IPS-15b (cell line): ENCODE measurements at regions not wholly inside any gene's neighbourhood (a gene's known extent, or its start where the extent isn't known, plus 50 kb on each side); places are given as distances from the start of the nearest gene placed in this dataset.

Source experiments
- H3K27me3 ChIP-seq: one replicate; pipeline ENCODE4 v1.6.1; 2013; ENCODE audit warnings: low read length; ENCODE audit not compliant: control insufficient read depth, insufficient read depth
- H3K36me3 ChIP-seq: one replicate; pipeline ENCODE4 v1.6.1; 2013; ENCODE audit warnings: low read length; ENCODE audit not compliant: control insufficient read depth, insufficient read depth
- H3K4me1 ChIP-seq: one replicate; pipeline ENCODE4 v1.6.1; 2013; ENCODE audit warnings: mild to moderate bottlenecking, low read length; ENCODE audit not compliant: control insufficient read depth, insufficient read depth
- H3K4me3 ChIP-seq: one replicate; pipeline ENCODE4 v1.5.1; 2013; ENCODE audit warnings: low read depth, low read length
- H3K9ac ChIP-seq: one replicate; pipeline ENCODE4 v1.6.1; 2013; ENCODE audit warnings: low read depth, mild to moderate bottlenecking, low read length
- H3K9me3 ChIP-seq: one replicate; pipeline ENCODE4 v1.6.1; 2013; ENCODE audit warnings: mild to moderate bottlenecking, low read length; ENCODE audit not compliant: control insufficient read depth, insufficient read depth

GRCh38 chr9:129463477-129463876 is 157.4 kb downstream of the C9orf50 start:
- peaks cover 9% of the 10 kb centered on the region for H3K27me3 ChIP-seq
- H3K4me1 ChIP-seq = no peaks in the 10 kb centered on the region
- H3K4me3 ChIP-seq = no peak overlapping the region
- no peaks in the 10 kb centered on the region for H3K9me3 ChIP-seq
- H3K9ac ChIP-seq = no peak overlapping the region
- no peaks in the 10 kb centered on the region for H3K36me3 ChIP-seq

- H3K27me3 ChIP-seq = peaks cover 19% of the 10 kb centered on the region
- no peak overlapping the region for H3K4me3 ChIP-seq
- H3K9me3 ChIP-seq = no peaks in the 10 kb centered on the region
- no peaks in the 10 kb centered on the region for H3K36me3 ChIP-seq
- H3K4me1 ChIP-seq = no peaks in the 10 kb centered on the region
- H3K9ac ChIP-seq = no peak overlapping the region
Measured at GRCh38 chr9:129462360-129462759, 158.5 kb downstream of the C9orf50 start.

GRCh38 chr9:129460323-129461261 is 160.3 kb downstream of the C9orf50 start:
- Histone ChIP-seq H3K4me3 (peak overlapping the region; percentile 54), H3K4me1 (no peaks in the 10 kb centered on the region), H3K9me3 (no peaks in the 10 kb centered on the region), H3K9ac (peak overlapping the region; percentile 26), H3K36me3 (no peaks in the 10 kb centered on the region), H3K27me3 (peaks cover 27% of the 10 kb centered on the region)

- Histone ChIP-seq H3K27me3 (peaks cover 27% of the 10 kb centered on the region), H3K4me3 (peak overlapping the region; percentile 41), H3K4me1 (no peaks in the 10 kb centered on the region), H3K9ac (no peak overlapping the region), H3K9me3 (no peaks in the 10 kb centered on the region), H3K36me3 (no peaks in the 10 kb centered on the region)
Measured at GRCh38 chr9:129459547-129460322, 161.2 kb downstream of the C9orf50 start.

GRCh38 chr9:129458663-129459546 is 162.0 kb downstream of the C9orf50 start:
- Histone ChIP-seq H3K9ac (no peak overlapping the region), H3K4me3 (peak overlapping the region; percentile 41), H3K4me1 (no peaks in the 10 kb centered on the region), H3K9me3 (no peaks in the 10 kb centered on the region), H3K36me3 (no peaks in the 10 kb centered on the region), H3K27me3 (peaks cover 25% of the 10 kb centered on the region)

GRCh38 chr9:129458155-129458661 is 162.7 kb downstream of the C9orf50 start:
- Histone ChIP-seq H3K4me1 (no peaks in the 10 kb centered on the region), H3K27me3 (peaks cover 23% of the 10 kb centered on the region), H3K9me3 (no peaks in the 10 kb centered on the region), H3K4me3 (no peak overlapping the region), H3K36me3 (no peaks in the 10 kb centered on the region), H3K9ac (no peak overlapping the region)

- H3K4me1 ChIP-seq = no peaks in the 10 kb centered on the region
- H3K9me3 ChIP-seq = no peaks in the 10 kb centered on the region
- H3K27me3 ChIP-seq = peaks cover 21% of the 10 kb centered on the region
- H3K4me3 ChIP-seq = no peak overlapping the region
- no peaks in the 10 kb centered on the region for H3K36me3 ChIP-seq
- H3K9ac ChIP-seq = no peak overlapping the region
Measured at GRCh38 chr9:129457325-129457779, 163.5 kb downstream of the C9orf50 start.

- H3K4me1 ChIP-seq = no peaks in the 10 kb centered on the region
- H3K9ac ChIP-seq = no peak overlapping the region
- no peak overlapping the region for H3K4me3 ChIP-seq
- H3K27me3 ChIP-seq = peaks cover 21% of the 10 kb centered on the region
- H3K36me3 ChIP-seq = no peaks in the 10 kb centered on the region
- no peaks in the 10 kb centered on the region for H3K9me3 ChIP-seq
Measured at GRCh38 chr9:129456549-129457324, 164.2 kb downstream of the C9orf50 start.

- H3K27me3 ChIP-seq = peaks cover 21% of the 10 kb centered on the region
- no peaks in the 10 kb centered on the region for H3K4me1 ChIP-seq
- no peak overlapping the region for H3K4me3 ChIP-seq
- H3K9ac ChIP-seq = no peak overlapping the region
- H3K36me3 ChIP-seq = no peaks in the 10 kb centered on the region
- no peaks in the 10 kb centered on the region for H3K9me3 ChIP-seq
Measured at GRCh38 chr9:129455151-129455995, 165.5 kb downstream of the C9orf50 start.

- Histone ChIP-seq H3K36me3 (no peaks in the 10 kb centered on the region), H3K9me3 (no peaks in the 10 kb centered on the region), H3K4me3 (no peak overlapping the region), H3K9ac (no peak overlapping the region), H3K27me3 (peaks cover 21% of the 10 kb centered on the region), H3K4me1 (no peaks in the 10 kb centered on the region)
Measured at GRCh38 chr9:129454467-129455067, 166.3 kb downstream of the C9orf50 start.
